GM12878 (cell line): ENCODE measurements at regions not wholly inside any gene's neighbourhood (a gene's known extent, or its start where the extent isn't known, plus 50 kb on each side); places are given as distances from the start of the nearest gene placed in this dataset.

Experiments
- ATAC-seq: fragments of 200-7000 bp; cut with Tn5 transposase; 3 replicates; pipeline ENCODE4 v1.9.1; 2020; ENCODE audit warnings: mild to moderate bottlenecking, moderate library complexity
- BruUV-seq: library from RNA; stranded (reverse); fragments of 400-500 nt; replicated peaks from 2 replicates; lab custom pipeline; 2021; lab: Mats Ljungman, UMichigan
- CTCF ChIA-PET: fragments of 300-600 bp; sonication (Branson Sonifier 250); formaldehyde crosslinking; extraction: SDS; loops from one replicate; lab custom pipeline; 2021; ENCODE audit warnings: inconsistent platforms; lab: Yijun Ruan, JAX
- POLR2A ChIA-PET: fragments of 350-600 bp; formaldehyde crosslinking; extraction: SDS; loops from one replicate; lab custom pipeline; 2021; ENCODE audit warnings: inconsistent platforms; lab: Charles Lee
- RAD21 ChIA-PET: fragments of 300-600 bp; sonication (Branson Sonifier 250); formaldehyde crosslinking; loops from one replicate; lab custom pipeline; 2023; ENCODE audit warnings: antibody characterized with exemption; ENCODE audit not compliant: unreplicated experiment; lab: Charles Lee
- SMC1A ChIA-PET: fragments of 300-600 bp; sonication (Branson Sonifier 250); formaldehyde crosslinking; loops from one replicate; lab custom pipeline; 2023; ENCODE audit not compliant: unreplicated experiment, uncharacterized antibody; lab: Charles Lee
- DNase-seq: peaks from one replicate; pipeline ENCODE4 v3.0.0-alpha.2; 2011; ENCODE audit warnings: low read depth, low spot score
- FAIRE-seq: peaks from 3 replicates; lab custom pipeline; 2011; peaks lifted over from hg19 to GRCh38; lab: Jason Lieb, UNC
- H2AFZ ChIP-seq: 2 replicates; pipeline ENCODE4 v1.6.0; 2011; ENCODE audit warnings: low read depth, low read length, control low read depth; ENCODE audit not compliant: control insufficient read depth
- H3K27ac ChIP-seq: 2 replicates; pipeline ENCODE4 v1.5.1; 2011; ENCODE audit warnings: control low read depth; ENCODE audit not compliant: control insufficient read depth, insufficient read depth
- H3K27me3 ChIP-seq, 2 experiments: replicated peaks in 1 of 2; 2 replicates each; pipeline versions ENCODE4 v1.6.0 to v1.6.1; 2011; ENCODE audit warnings: low read length in 1 of 2; ENCODE audit not compliant: control insufficient read depth in 2 of 2, insufficient read depth in 2 of 2
- H3K36me3 ChIP-seq, 2 experiments: 2 replicates each; pipeline ENCODE4 v1.5.1; 2011; ENCODE audit warnings: low read length in 1 of 2; ENCODE audit not compliant: control insufficient read depth in 2 of 2, insufficient read depth in 2 of 2
- H3K4me1 ChIP-seq: 2 replicates; pipeline ENCODE4 v1.6.1; 2011; ENCODE audit warnings: mild to moderate bottlenecking, low read length, moderate library complexity, mixed read lengths; ENCODE audit not compliant: control insufficient read depth, insufficient read depth
- H3K4me2 ChIP-seq: 2 replicates; pipeline ENCODE4 v1.6.0; 2011; ENCODE audit warnings: control low read depth; ENCODE audit not compliant: control insufficient read depth, insufficient read depth
- H3K4me3 ChIP-seq: fragments of 200-600 bp; sonication (generic); 2 replicates; pipeline ENCODE4 v1.5.1; 2016
- H3K79me2 ChIP-seq: 2 replicates; pipeline ENCODE4 v1.6.0; 2011; ENCODE audit warnings: low read length; ENCODE audit not compliant: control insufficient read depth, insufficient read depth
- H3K9ac ChIP-seq: 2 replicates; pipeline ENCODE4 v1.8.0; 2011; ENCODE audit warnings: low read length, control low read depth, mixed read lengths; ENCODE audit not compliant: control insufficient read depth, insufficient read depth
- H3K9me3 ChIP-seq: replicated peaks from 3 replicates; pipeline ENCODE4 v1.5.1; 2011; ENCODE audit warnings: mild to moderate bottlenecking, low read length; ENCODE audit not compliant: control insufficient read depth, insufficient read depth
- H4K20me1 ChIP-seq: 2 replicates; pipeline ENCODE4 v1.6.0; 2011; ENCODE audit not compliant: control insufficient read depth, insufficient read depth
- ASH2L ChIP-seq: fragments of 300-600, 200-600 bp; sonication (generic); IDR thresholded peaks from 2 replicates; pipeline ENCODE4 v1.6.1; 2017; ENCODE audit warnings: low read depth, mild to moderate bottlenecking, borderline replicate concordance
- ESRRA ChIP-seq: IDR thresholded peaks from 2 replicates; pipeline ENCODE4 v1.6.1; 2012; ENCODE audit warnings: mild to moderate bottlenecking, low read length, improper control_type of control experiment
- GATAD2B ChIP-seq: fragments of 450-650 bp; conservative IDR thresholded peaks from 2 replicates; pipeline ENCODE4 v1.6.1; 2017; ENCODE audit warnings: low read depth, mild to moderate bottlenecking, moderate library complexity
- IKZF2 ChIP-seq, 2 experiments: fragments of 450-650 bp; IDR thresholded peaks; 2 replicates each; pipeline ENCODE4 v1.6.1; 2017; ENCODE audit warnings: mild to moderate bottlenecking in 2 of 2, moderate library complexity in 2 of 2
- IRF4 ChIP-seq: IDR thresholded peaks from 2 replicates; pipeline ENCODE4 v1.6.1; 2011; ENCODE audit warnings: low read depth, low read length
- NFYB ChIP-seq: IDR thresholded peaks from 2 replicates; pipeline ENCODE4 v1.6.1; 2011; ENCODE audit warnings: low read depth, mild to moderate bottlenecking, low read length, improper control_type of control experiment, moderate library complexity; ENCODE audit not compliant: insufficient read depth
- NR2C2 ChIP-seq: IDR thresholded peaks from 2 replicates; pipeline ENCODE4 v1.6.1; 2011; ENCODE audit warnings: borderline replicate concordance, low read depth; ENCODE audit not compliant: control insufficient read depth, insufficient read length
- RBBP5 ChIP-seq: fragments of 200-600 bp; sonication (generic); conservative IDR thresholded peaks from 2 replicates; pipeline ENCODE4 v1.6.1; 2016
- RELA ChIP-seq: fragments of 450-650 bp; IDR thresholded peaks from 2 replicates; pipeline ENCODE4 v1.8.0; 2014; ENCODE audit warnings: borderline replicate concordance; ENCODE audit not compliant: partially characterized antibody
- RFX5 ChIP-seq: IDR thresholded peaks from 2 replicates; pipeline ENCODE4 v1.6.1; 2011; ENCODE audit warnings: low read depth, low read length, improper control_type of control experiment
- ZBTB4 ChIP-seq: fragments of 450-650 bp; formaldehyde crosslinking; IDR thresholded peaks from 2 replicates; pipeline ENCODE4 v1.4.0; 2022; ENCODE audit warnings: mild to moderate bottlenecking, moderate library complexity
- WGBS: methylation state at CpG from one replicate; pipeline ENCODE4 v1.1.6; 2016; ENCODE audit warnings: low lambda C conversion rate; ENCODE audit not compliant: insufficient replicate concordance, insufficient coverage; ENCODE audit errors: missing lambda C conversion rate; 5-methylcytosine and 5-hydroxymethylcytosine counted together
- in situ Hi-C: fragments of 300-500 bp; cut with MboI; formaldehyde crosslinking; loops from 9 replicates; pipeline ENCODE4 v1.14.3; 2018; ENCODE audit warnings: mixed read lengths
- intact Hi-C: fragments of 100-400 bp; cut with micrococcal nuclease; formaldehyde crosslinking; loops from one replicate; pipeline ENCODE4 v1.14.2; 2022; ENCODE audit not compliant: unreplicated experiment
- TF ChIP-seq, protein P1 (sequence below): fragments of 450-650 bp; IDR thresholded peaks from 2 replicates; pipeline ENCODE4 v1.6.1; 2017; ENCODE audit warnings: mild to moderate bottlenecking

DNA sequence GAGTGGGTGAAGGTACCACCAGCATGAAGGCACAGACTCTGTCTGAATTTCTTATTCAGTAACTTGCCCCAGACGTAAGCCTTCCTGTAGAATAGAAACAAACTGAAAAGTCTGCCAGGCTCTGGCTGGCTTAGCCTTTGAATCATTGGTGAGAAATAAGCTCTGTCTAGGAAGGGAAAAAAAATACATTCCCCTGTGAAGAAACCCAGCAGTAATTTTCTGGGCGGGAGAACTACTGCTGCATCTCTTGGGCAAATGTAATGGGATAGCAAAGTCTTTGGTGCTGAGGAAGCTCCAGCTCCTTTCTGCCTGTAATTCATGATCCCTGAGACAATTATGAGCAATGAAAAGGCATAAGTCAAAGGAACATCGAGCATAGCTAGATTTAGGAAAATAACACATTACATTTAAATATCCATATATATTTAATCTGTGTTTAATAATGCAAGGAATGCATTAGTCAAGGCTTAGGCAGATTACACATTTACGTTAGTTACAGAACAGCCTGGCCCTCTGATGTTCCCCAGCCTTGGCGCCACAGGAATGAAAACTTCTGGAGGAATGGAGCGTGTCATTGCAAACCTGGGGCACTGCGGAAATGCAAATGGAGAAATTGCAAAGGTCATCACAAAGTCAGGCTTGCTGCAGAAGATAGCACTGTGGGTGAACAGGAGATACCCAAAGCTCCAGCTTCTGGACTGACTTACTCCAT is 216.3 kb upstream of the CAMK1G start:
- ChIA-PET RAD21 (interaction anchor here (0.8 kb wide), 1 partner anchor 21 kb away, joined by 3 read pairs; no protein-coding TSS in a partner anchor), CTCF (interaction anchor here (1.2 to 1.7 kb wide), 2 partner anchors 9 to 12 kb away, joined by 5 to 9 read pairs; no protein-coding TSS in a partner anchor), SMC1A (no interaction called here), POLR2A (interaction anchor here (0.5 kb wide), 1 partner anchor 103 kb away, joined by 3 read pairs; no protein-coding TSS in a partner anchor)
- Histone ChIP-seq H3K4me3 (no peak overlapping the region), H3K36me3 (no peaks in the 10 kb centered on the region), H3K27me3 (no peaks in the 10 kb centered on the region; a peak in 1 of 4 replicates), H3K27ac (no peak overlapping the region), H3K9ac (no peak overlapping the region), H3K4me1 (no peaks in the 10 kb centered on the region), H3K79me2 (no peaks in the 10 kb centered on the region), H2AFZ (no peak overlapping the region), H3K4me2 (no peak overlapping the region), H4K20me1 (no peaks in the 10 kb centered on the region), H3K9me3 (no peaks in the 10 kb centered on the region)
- FAIRE-seq, result no peak
- no peak for DNase-seq
- in situ Hi-C loops, result no loop called here
- ATAC-seq, result no peak
- intact Hi-C loops, result no loop called here
- no peak for TF ChIP-seq IRF4
- no peak for TF ChIP-seq ASH2L
- no peak for TF ChIP-seq RBBP5
- TF ChIP-seq, protein P1, sequence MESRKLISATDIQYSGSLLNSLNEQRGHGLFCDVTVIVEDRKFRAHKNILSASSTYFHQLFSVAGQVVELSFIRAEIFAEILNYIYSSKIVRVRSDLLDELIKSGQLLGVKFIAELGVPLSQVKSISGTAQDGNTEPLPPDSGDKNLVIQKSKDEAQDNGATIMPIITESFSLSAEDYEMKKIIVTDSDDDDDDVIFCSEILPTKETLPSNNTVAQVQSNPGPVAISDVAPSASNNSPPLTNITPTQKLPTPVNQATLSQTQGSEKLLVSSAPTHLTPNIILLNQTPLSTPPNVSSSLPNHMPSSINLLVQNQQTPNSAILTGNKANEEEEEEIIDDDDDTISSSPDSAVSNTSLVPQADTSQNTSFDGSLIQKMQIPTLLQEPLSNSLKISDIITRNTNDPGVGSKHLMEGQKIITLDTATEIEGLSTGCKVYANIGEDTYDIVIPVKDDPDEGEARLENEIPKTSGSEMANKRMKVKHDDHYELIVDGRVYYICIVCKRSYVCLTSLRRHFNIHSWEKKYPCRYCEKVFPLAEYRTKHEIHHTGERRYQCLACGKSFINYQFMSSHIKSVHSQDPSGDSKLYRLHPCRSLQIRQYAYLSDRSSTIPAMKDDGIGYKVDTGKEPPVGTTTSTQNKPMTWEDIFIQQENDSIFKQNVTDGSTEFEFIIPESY, result no peak
- no peak for TF ChIP-seq GATAD2B
- no peak for TF ChIP-seq RFX5
- TF ChIP-seq IKZF2 (IDR thresholded peaks at IDR 0.05), result no peak
- no peak for TF ChIP-seq NR2C2
- TF ChIP-seq ESRRA, result no peak
- TF ChIP-seq RELA, result no peak
- TF ChIP-seq NFYB, result no peak
- TF ChIP-seq ZBTB4 (CRISPR knock-in tag), result no peak
- 34% methylated on average over 7 of the region's 7 CpGs for WGBS
- BruUV-seq, result no TSS peak
